Transverse colon (tissue), 4 donors: ENCODE measurements at regions not wholly inside any gene's neighbourhood (a gene's known extent, or its start where the extent isn't known, plus 50 kb on each side); places are given as distances from the start of the nearest gene placed in this dataset.

Source experiments
- EP300 ChIP-seq: sonication (generic); formaldehyde crosslinking; IDR thresholded peaks from one replicate; pipeline ENCODE4 v1.6.1; 2017; ENCODE audit warnings: antibody characterized with exemption, low read depth
- POLR2A ChIP-seq: fragments of 450-650 bp; IDR thresholded peaks from one replicate; pipeline ENCODE4 v1.6.1; 2016; ENCODE audit warnings: antibody characterized with exemption, mild to moderate bottlenecking, moderate library complexity
- POLR2AphosphoS5 ChIP-seq, 3 donors: sonication (generic); formaldehyde crosslinking; IDR thresholded peaks; one replicate each; pipeline ENCODE4 v1.6.1; 2016; ENCODE audit warnings: antibody characterized with exemption in 3 of 3
- TF ChIP-seq, protein P1 (sequence below), 5 experiments: fragments of 200-600 bp in 3 of 5; fragments of 450-650 bp in 2 of 5; sonication (generic) in 3 of 5; IDR thresholded peaks; 1 replicate in 2 of 5; 2 replicates in 3 of 5; pipeline ENCODE4 v1.5.1; 2016 to 2017; ENCODE audit warnings: antibody characterized with exemption in 5 of 5, inconsistent platforms in 3 of 5, mild to moderate bottlenecking in 2 of 5, moderate library complexity in 1 of 5

DNA sequence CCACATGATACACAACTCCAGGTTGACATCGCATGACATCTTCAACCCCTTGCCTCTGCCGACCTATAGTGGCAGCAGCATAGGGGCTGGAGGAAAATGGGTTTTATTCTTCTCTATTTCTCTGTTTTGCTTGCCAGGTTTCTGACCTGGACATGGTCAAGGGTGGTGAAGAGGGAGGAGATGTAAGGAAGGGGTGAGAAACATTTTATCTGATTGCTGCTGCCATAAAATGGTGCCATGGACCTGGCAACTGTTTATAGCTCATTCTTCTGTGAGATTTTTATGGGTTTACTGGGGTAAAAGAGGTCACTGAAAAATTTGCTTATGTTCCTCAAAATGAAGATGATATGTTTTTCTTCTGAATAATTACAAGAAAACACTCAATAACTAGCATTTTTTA is 266.7 kb upstream of the FOXQ1 start:
- TF ChIP-seq EP300, result no peak
- TF ChIP-seq, protein P1, sequence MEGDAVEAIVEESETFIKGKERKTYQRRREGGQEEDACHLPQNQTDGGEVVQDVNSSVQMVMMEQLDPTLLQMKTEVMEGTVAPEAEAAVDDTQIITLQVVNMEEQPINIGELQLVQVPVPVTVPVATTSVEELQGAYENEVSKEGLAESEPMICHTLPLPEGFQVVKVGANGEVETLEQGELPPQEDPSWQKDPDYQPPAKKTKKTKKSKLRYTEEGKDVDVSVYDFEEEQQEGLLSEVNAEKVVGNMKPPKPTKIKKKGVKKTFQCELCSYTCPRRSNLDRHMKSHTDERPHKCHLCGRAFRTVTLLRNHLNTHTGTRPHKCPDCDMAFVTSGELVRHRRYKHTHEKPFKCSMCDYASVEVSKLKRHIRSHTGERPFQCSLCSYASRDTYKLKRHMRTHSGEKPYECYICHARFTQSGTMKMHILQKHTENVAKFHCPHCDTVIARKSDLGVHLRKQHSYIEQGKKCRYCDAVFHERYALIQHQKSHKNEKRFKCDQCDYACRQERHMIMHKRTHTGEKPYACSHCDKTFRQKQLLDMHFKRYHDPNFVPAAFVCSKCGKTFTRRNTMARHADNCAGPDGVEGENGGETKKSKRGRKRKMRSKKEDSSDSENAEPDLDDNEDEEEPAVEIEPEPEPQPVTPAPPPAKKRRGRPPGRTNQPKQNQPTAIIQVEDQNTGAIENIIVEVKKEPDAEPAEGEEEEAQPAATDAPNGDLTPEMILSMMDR (IDR thresholded peaks at IDR 0.05), result no peak
- TF ChIP-seq POLR2A, result no peak
- TF ChIP-seq POLR2AphosphoS5 (IDR thresholded peaks at IDR 0.05), result no peak
